Neutrophil (primary cell): ENCODE measurements at regions not wholly inside any gene's neighbourhood (a gene's known extent, or its start where the extent isn't known, plus 50 kb on each side); places are given as distances from the start of the nearest gene placed in this dataset.

Experiments used
- H3K27ac ChIP-seq: fragments of 200-600 bp; sonication (generic); 2 replicates; pipeline ENCODE4 v1.5.1; 2016; ENCODE audit warnings: mild to moderate bottlenecking, moderate library complexity
- H3K27me3 ChIP-seq: fragments of 200-600 bp; sonication (generic); 2 replicates; pipeline ENCODE4 v1.6.0; 2016; ENCODE audit warnings: mild to moderate bottlenecking
- H3K36me3 ChIP-seq: fragments of 200-600 bp; sonication (generic); 2 replicates; pipeline ENCODE4 v1.5.1; 2017
- H3K4me1 ChIP-seq, 2 experiments: fragments of 200-600 bp in 1 of 2; sonication (generic) in 1 of 2; 1 replicate in 1 of 2; 2 replicates in 1 of 2; pipeline versions ENCODE4 v1.5.1 to v1.6.1; 2013 to 2016; ENCODE audit warnings: low read depth in 1 of 2, low read length in 1 of 2, mild to moderate bottlenecking in 1 of 2, moderate library complexity in 1 of 2; ENCODE audit not compliant: control insufficient read depth in 1 of 2, insufficient read depth in 1 of 2
- H3K4me3 ChIP-seq, 2 experiments: fragments of 200-600 bp in 1 of 2; sonication (generic) in 1 of 2; 1 replicate in 1 of 2; 2 replicates in 1 of 2; pipeline ENCODE4 v1.5.1; 2013 to 2016; ENCODE audit warnings: low read depth in 1 of 2, low read length in 1 of 2, mild to moderate bottlenecking in 1 of 2, moderate library complexity in 1 of 2
- H3K9me3 ChIP-seq: fragments of 200-600 bp; sonication (generic); 2 replicates; pipeline ENCODE4 v1.5.1; 2016
- TF ChIP-seq, protein P1 (sequence below): fragments of 200-600 bp; sonication (generic); IDR thresholded peaks from 2 replicates; pipeline ENCODE4 v1.5.1; 2016; ENCODE audit warnings: antibody characterized with exemption

DNA sequence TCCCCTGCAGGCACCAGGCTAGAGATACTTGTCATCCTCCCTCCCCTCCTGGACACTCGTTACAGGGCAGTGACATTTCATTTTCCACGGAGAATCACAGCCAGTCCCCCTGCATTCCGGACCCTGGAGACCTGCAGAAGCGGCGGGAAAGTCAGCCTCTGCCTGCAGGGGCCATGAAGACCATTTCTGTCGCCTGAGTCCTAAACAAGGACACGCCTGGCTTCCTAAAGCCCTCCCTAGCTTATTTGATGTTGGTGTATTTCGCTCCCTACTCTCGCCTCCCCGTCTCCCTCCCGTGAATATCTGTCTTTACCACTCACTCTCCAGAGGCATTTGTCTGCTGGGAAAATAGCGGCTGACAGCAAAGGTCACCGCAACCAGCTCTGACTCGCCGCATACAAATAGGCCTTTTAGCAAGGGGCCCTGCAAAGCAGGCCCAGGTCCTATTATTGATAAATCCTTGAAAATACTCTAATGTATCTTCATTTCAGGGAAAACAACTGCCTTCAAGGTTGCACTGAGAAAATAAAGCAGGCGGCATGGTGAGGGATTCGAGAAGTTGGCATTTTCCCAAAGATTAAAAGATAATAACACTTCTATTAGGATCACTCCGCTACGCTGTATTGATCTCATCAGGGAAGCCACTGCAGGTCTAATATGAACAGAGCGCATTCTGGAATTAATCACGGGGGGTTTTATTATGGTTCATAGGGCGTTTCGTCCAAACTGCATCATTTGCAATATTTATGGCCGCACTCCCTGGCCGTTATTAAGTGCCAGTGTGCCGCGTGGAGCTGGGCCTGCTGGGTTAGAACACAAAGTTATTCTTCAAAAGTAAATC is 447.1 kb upstream of the CDH5 start:
- TF ChIP-seq, protein P1, sequence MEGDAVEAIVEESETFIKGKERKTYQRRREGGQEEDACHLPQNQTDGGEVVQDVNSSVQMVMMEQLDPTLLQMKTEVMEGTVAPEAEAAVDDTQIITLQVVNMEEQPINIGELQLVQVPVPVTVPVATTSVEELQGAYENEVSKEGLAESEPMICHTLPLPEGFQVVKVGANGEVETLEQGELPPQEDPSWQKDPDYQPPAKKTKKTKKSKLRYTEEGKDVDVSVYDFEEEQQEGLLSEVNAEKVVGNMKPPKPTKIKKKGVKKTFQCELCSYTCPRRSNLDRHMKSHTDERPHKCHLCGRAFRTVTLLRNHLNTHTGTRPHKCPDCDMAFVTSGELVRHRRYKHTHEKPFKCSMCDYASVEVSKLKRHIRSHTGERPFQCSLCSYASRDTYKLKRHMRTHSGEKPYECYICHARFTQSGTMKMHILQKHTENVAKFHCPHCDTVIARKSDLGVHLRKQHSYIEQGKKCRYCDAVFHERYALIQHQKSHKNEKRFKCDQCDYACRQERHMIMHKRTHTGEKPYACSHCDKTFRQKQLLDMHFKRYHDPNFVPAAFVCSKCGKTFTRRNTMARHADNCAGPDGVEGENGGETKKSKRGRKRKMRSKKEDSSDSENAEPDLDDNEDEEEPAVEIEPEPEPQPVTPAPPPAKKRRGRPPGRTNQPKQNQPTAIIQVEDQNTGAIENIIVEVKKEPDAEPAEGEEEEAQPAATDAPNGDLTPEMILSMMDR: no peak
- Histone ChIP-seq H3K9me3 (no peaks in the 10 kb centered on the region), H3K4me1 (no peaks in the 10 kb centered on the region), H3K27me3 (peaks cover 5% of the 10 kb centered on the region), H3K36me3 (no peaks in the 10 kb centered on the region), H3K27ac (no peak overlapping the region), H3K4me3 (no peak overlapping the region)

DNA sequence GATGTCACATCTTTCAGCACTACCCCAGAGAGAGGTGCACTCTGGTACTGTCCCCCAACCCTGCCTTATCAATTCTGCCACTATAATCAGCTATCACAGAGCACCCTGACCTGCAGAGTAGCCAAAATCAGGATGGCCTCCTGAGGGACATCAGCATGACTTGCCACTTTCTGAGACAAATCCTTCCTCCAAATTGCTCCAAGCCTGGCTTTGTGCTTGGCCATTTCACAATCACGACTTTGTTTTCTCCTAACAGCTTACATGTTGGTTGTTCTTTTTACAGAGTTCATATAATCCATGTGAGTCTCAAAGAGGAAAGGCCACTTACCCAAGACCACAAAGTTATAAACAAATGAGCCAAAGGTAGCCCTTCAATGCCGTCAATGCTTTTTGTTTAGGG is 449.0 kb upstream of the CDH5 start:
- TF ChIP-seq, protein P1: no peak
- H3K36me3 ChIP-seq: no peaks in the 10 kb centered on the region

DNA sequence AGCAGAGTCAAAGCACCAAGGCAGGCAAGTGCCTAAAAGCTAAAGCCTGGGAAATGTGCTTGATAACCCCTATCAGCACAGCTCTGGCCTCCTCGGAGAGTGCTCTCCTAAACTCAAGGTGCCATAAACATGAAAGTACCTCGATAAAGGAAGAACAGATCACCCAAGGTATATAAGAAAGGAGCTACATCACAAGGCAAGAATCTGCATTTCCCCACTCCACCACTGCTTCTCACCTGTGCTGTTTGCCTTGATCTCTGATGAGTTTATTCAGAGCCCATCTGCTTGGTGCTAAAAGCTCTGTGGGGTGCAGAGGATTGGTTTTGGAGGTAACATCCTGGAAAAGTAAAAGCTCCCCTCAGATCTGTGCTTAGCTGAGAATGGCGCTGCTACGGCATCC is 449.5 kb upstream of the CDH5 start:
- peaks cover 5% of the 10 kb centered on the region for H3K27me3 ChIP-seq
- no peak overlapping the region for H3K4me3 ChIP-seq
- TF ChIP-seq, protein P1: no peak
- no peaks in the 10 kb centered on the region for H3K4me1 ChIP-seq
- no peaks in the 10 kb centered on the region for H3K36me3 ChIP-seq
- H3K9me3 ChIP-seq: no peaks in the 10 kb centered on the region
- no peak overlapping the region for H3K27ac ChIP-seq

More for the DNA sequence above, 449.0 kb upstream of the CDH5 start:
- Histone ChIP-seq H3K27me3 (peaks cover 5% of the 10 kb centered on the region), H3K9me3 (no peaks in the 10 kb centered on the region), H3K4me1 (no peaks in the 10 kb centered on the region), H3K27ac (no peak overlapping the region), H3K4me3 (no peak overlapping the region)

DNA sequence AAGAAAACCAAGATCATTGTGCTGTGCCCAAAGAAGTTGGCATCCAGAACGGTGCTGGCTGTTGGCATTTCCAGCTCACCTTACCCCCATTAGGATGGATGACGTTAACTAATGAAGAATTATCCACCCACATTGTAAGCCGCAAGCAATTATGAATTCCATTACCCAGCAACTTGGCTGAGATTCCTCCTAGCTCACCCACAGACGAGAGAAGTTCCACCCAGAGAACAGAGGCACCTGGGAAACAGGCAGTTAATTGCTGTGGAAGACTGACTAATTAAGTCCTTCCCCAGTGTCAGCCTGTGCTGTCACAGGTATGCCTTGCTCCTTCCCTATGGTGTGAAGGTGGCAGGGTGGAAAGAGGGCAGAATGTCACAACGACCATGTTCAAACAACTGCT is 456.2 kb upstream of the CDH5 start:
- no peaks in the 10 kb centered on the region for H3K9me3 ChIP-seq
- no peaks in the 10 kb centered on the region for H3K4me1 ChIP-seq
- no peaks in the 10 kb centered on the region for H3K36me3 ChIP-seq
- H3K27me3 ChIP-seq: no peaks in the 10 kb centered on the region
- H3K4me3 ChIP-seq: no peak overlapping the region
- TF ChIP-seq, protein P1: no peak
- no peak overlapping the region for H3K27ac ChIP-seq

DNA sequence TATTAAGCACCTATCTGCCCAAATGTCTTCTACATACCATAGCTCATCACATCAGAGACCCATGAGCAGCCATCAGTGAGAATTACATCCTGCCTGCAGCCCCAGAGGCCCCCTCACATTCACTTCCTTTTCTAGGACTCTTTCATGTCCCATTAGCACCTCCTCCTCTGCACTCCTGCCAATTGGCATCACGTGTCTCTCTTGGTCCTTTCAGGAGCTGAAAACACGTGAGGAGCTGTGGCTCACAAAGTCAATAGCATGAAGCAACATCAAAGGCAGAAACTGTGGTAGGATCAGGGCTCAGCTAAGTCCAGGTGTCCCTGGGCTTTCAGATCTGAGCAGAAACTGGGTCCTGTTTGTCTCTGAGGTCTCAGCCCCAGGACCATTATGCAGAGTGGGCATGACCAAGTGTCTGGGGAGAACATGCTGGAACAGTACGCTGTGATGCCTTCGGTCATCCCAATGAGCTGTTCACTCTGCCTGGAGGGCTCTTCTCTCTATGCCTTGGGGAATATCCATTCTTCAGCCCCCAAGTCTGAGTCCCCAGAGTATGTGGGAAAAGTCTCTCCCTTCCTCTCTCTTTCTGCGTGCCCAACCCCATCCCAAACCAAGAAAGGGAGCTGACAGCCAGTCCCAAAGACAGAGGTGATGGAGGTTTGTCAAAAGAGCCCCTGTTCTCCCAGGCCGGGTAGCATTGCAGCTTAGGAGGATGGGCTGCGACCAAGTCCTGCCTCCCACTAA is 457.0 kb upstream of the CDH5 start:
- Histone ChIP-seq H3K9me3 (no peaks in the 10 kb centered on the region), H3K36me3 (no peaks in the 10 kb centered on the region), H3K4me3 (no peak overlapping the region), H3K4me1 (no peaks in the 10 kb centered on the region), H3K27ac (no peak overlapping the region), H3K27me3 (no peaks in the 10 kb centered on the region)
- TF ChIP-seq, protein P1: no peak
